Tibial nerve (tissue), 4 donors: ENCODE measurements at regions not wholly inside any gene's neighbourhood (a gene's known extent, or its start where the extent isn't known, plus 50 kb on each side); places are given as distances from the start of the nearest gene placed in this dataset.

Experiments
- DNase-seq, 2 donors: peaks; one replicate each; pipeline ENCODE4 v3.0.0-alpha.2; 2019; ENCODE audit warnings: low spot score in 2 of 2
- H3K27ac ChIP-seq, 4 donors: fragments of 200-600 bp; sonication (generic) in 3 of 4; one replicate each; pipeline ENCODE4 v1.5.1; 2017 to 2019; ENCODE audit warnings: mild to moderate bottlenecking in 1 of 4
- H3K27me3 ChIP-seq, 2 donors: fragments of 200-600 bp; sonication (generic) in 1 of 2; one replicate each; pipeline versions ENCODE4 v1.5.1 to v1.6.0; 2017 to 2019
- H3K36me3 ChIP-seq, 3 donors: fragments of 200-600 bp; sonication (generic); one replicate each; pipeline ENCODE4 v1.5.1; 2018 to 2019
- H3K4me1 ChIP-seq, 4 donors: fragments of 200-600 bp; sonication (generic) in 3 of 4; one replicate each; pipeline ENCODE4 v1.5.1; 2017 to 2019
- H3K4me3 ChIP-seq, 4 donors: fragments of 200-600 bp; sonication (generic) in 3 of 4; one replicate each; pipeline ENCODE4 v1.5.1; 2017 to 2019; ENCODE audit warnings: mild to moderate bottlenecking in 1 of 4, moderate library complexity in 1 of 4
- H3K9me3 ChIP-seq, 4 donors: fragments of 200-600 bp; sonication (generic) in 3 of 4; one replicate each; pipeline ENCODE4 v1.5.1; 2017 to 2019
- CTCF ChIP-seq, 5 experiments: fragments of 200-600 bp in 3 of 5; fragments of 450-650 bp in 2 of 5; sonication (generic) in 3 of 5; IDR thresholded peaks; one replicate each; pipeline ENCODE4 v1.5.1; 2016 to 2019; ENCODE audit warnings: antibody characterized with exemption in 5 of 5, mild to moderate bottlenecking in 3 of 5, moderate library complexity in 2 of 5
- EP300 ChIP-seq, 2 donors: sonication (generic); formaldehyde crosslinking; IDR thresholded peaks; one replicate each; pipeline ENCODE4 v1.6.1; 2017; ENCODE audit warnings: antibody characterized with exemption in 2 of 2, mild to moderate bottlenecking in 1 of 2
- POLR2A ChIP-seq, 2 donors: fragments of 450-650 bp; IDR thresholded peaks; one replicate each; pipeline ENCODE4 v1.6.1; 2017; ENCODE audit warnings: antibody characterized with exemption in 2 of 2, mild to moderate bottlenecking in 2 of 2, moderate library complexity in 2 of 2
- WGBS, 2 donors: methylation state at CpG; one replicate each; pipeline ENCODE4 v1.1.5; 2018; 5-methylcytosine and 5-hydroxymethylcytosine counted together

GRCh38 chr2:155431004-155431507 lies 732.6 kb downstream of the KCNJ3 start:
- Histone ChIP-seq H3K27ac (no peak overlapping the region), H3K36me3 (no peaks in the 10 kb centered on the region), H3K9me3 (peaks cover 0 to 6% (median 0%) of the 10 kb centered on the region in 4 donors), H3K4me1 (no peaks in the 10 kb centered on the region), H3K4me3 (no peak overlapping the region), H3K27me3 (no peaks in the 10 kb centered on the region)
- DNase-seq, result no peak
- no peak for TF ChIP-seq POLR2A (IDR thresholded peaks at IDR 0.05)
- TF ChIP-seq EP300 (IDR thresholded peaks at IDR 0.05), result no peak
- no peak for TF ChIP-seq CTCF (IDR thresholded peaks at IDR 0.05)
- 94 to 95% methylated on average over 9 of the region's 9 CpGs for WGBS, 2 donors

- no peak for TF ChIP-seq EP300 (IDR thresholded peaks at IDR 0.05)
- TF ChIP-seq CTCF (IDR thresholded peaks at IDR 0.05), result no peak
- no peak for TF ChIP-seq POLR2A (IDR thresholded peaks at IDR 0.05)
- no peaks in the 10 kb centered on the region for H3K9me3 ChIP-seq
- H3K27me3 ChIP-seq, result no peaks in the 10 kb centered on the region
- no peaks in the 10 kb centered on the region for H3K4me1 ChIP-seq
- no peak overlapping the region for H3K27ac ChIP-seq
- WGBS, 2 donors, result 67 to 73% methylated on average over 1 of the region's 1 CpG
- H3K36me3 ChIP-seq, result no peaks in the 10 kb centered on the region
- no peak for DNase-seq
- H3K4me3 ChIP-seq, result no peak overlapping the region
Observed at GRCh38 chr2:155427470-155427869, 729.0 kb downstream of the KCNJ3 start.

GRCh38 chr2:155424518-155424917 lies 726.0 kb downstream of the KCNJ3 start:
- no peak for DNase-seq
- 85 to 86% methylated on average over 2 of the region's 2 CpGs for WGBS, 2 donors

GRCh38 chr2:155418753-155419152 lies 720.3 kb downstream of the KCNJ3 start:
- H3K27me3 ChIP-seq, result no peaks in the 10 kb centered on the region
- H3K4me3 ChIP-seq, result no peak overlapping the region
- no peaks in the 10 kb centered on the region for H3K36me3 ChIP-seq
- no peaks in the 10 kb centered on the region for H3K9me3 ChIP-seq
- WGBS, 2 donors, result 89 to 95% methylated on average over 1 of the region's 1 CpG
- no peaks in the 10 kb centered on the region for H3K4me1 ChIP-seq
- no peak overlapping the region for H3K27ac ChIP-seq
- no peak for DNase-seq
- TF ChIP-seq CTCF (IDR thresholded peaks at IDR 0.05), result no peak
- no peak for TF ChIP-seq POLR2A (IDR thresholded peaks at IDR 0.05)
- no peak for TF ChIP-seq EP300 (IDR thresholded peaks at IDR 0.05)

More at GRCh38 chr2:155424518-155424917, 726.0 kb downstream of the KCNJ3 start:
- Histone ChIP-seq H3K4me3 (no peak overlapping the region), H3K27ac (no peak overlapping the region), H3K9me3 (no peaks in the 10 kb centered on the region), H3K4me1 (no peaks in the 10 kb centered on the region), H3K27me3 (no peaks in the 10 kb centered on the region), H3K36me3 (no peaks in the 10 kb centered on the region)
- no peak for TF ChIP-seq POLR2A (IDR thresholded peaks at IDR 0.05)
- no peak for TF ChIP-seq CTCF (IDR thresholded peaks at IDR 0.05)
- no peak for TF ChIP-seq EP300 (IDR thresholded peaks at IDR 0.05)

GRCh38 chr2:155412598-155412997 lies 714.1 kb downstream of the KCNJ3 start:
- no peaks in the 10 kb centered on the region for H3K4me1 ChIP-seq
- no peak overlapping the region for H3K27ac ChIP-seq
- no peak for DNase-seq
- WGBS, 2 donors, result 45 to 58% methylated on average over 1 of the region's 1 CpG
- no peaks in the 10 kb centered on the region for H3K27me3 ChIP-seq
- H3K4me3 ChIP-seq, result no peak overlapping the region
- TF ChIP-seq POLR2A (IDR thresholded peaks at IDR 0.05), result no peak
- TF ChIP-seq CTCF (IDR thresholded peaks at IDR 0.05), result no peak
- TF ChIP-seq EP300 (IDR thresholded peaks at IDR 0.05), result no peak
- no peaks in the 10 kb centered on the region for H3K36me3 ChIP-seq
- H3K9me3 ChIP-seq, result no peaks in the 10 kb centered on the region
